H1 (cell line): ENCODE measurements at regions not wholly inside any gene's neighbourhood (a gene's known extent, or its start where the extent isn't known, plus 50 kb on each side); places are given as distances from the start of the nearest gene placed in this dataset.

Source experiments
- CTCF ChIA-PET: fragments of 300-600 bp; sonication (Branson Sonifier 250); formaldehyde crosslinking; loops from one replicate; lab custom pipeline; 2021; ENCODE audit not compliant: partially characterized antibody; lab: Charles Lee
- POLR2A ChIA-PET: fragments of 300-600 bp; sonication (Branson Sonifier 250); formaldehyde crosslinking; loops from one replicate; lab custom pipeline; 2021; ENCODE audit warnings: inconsistent platforms; ENCODE audit not compliant: partially characterized antibody; lab: Charles Lee
- DNase-seq, 2 experiments: peaks; one replicate each; pipeline versions ENCODE4 v3.0.0 to v3.0.0-alpha.2; 2010 to 2022; ENCODE audit warnings: low spot score in 2 of 2, low read depth in 1 of 2, mixed read lengths in 1 of 2
- FAIRE-seq: peaks from 2 replicates; lab custom pipeline; 2011; peaks lifted over from hg19 to GRCh38; lab: Jason Lieb, UNC
- H2AFZ ChIP-seq: 2 replicates; pipeline ENCODE4 v1.8.1; 2012; ENCODE audit warnings: low read length, inconsistent platforms
- H2AK5ac ChIP-seq: 2 replicates; pipeline ENCODE4 v1.6.1; 2013; ENCODE audit warnings: low read depth, low read length
- H2BK120ac ChIP-seq: replicated peaks from 2 replicates; pipeline ENCODE3; 2013; ENCODE audit warnings: low read depth, low read length, inconsistent platforms
- H2BK12ac ChIP-seq: 2 replicates; pipeline ENCODE4 v1.6.1; 2013; ENCODE audit warnings: low read depth, low read length
- H2BK15ac ChIP-seq: 2 replicates; pipeline ENCODE4 v1.6.1; 2013; ENCODE audit warnings: low read length
- H2BK20ac ChIP-seq: 2 replicates; pipeline ENCODE4 v1.6.1; 2013; ENCODE audit warnings: low read length
- H2BK5ac ChIP-seq: 2 replicates; pipeline ENCODE4 v1.6.1; 2013; ENCODE audit warnings: low read depth, low read length
- H3K14ac ChIP-seq: 2 replicates; pipeline ENCODE4 v1.6.1; 2013; ENCODE audit warnings: inconsistent platforms; ENCODE audit not compliant: insufficient read length
- H3K18ac ChIP-seq: 2 replicates; pipeline ENCODE4 v1.6.1; 2013; ENCODE audit warnings: low read length; ENCODE audit errors: extremely low read depth
- H3K23ac ChIP-seq: 2 replicates; pipeline ENCODE4 v1.6.1; 2013; ENCODE audit warnings: inconsistent platforms; ENCODE audit not compliant: insufficient read length
- H3K23me2 ChIP-seq: 2 replicates; pipeline ENCODE4 v1.6.1; 2013; ENCODE audit warnings: low read depth, low read length
- H3K27ac ChIP-seq: 2 replicates; pipeline ENCODE4 v1.6.1; 2011; ENCODE audit warnings: low read depth, low read length, inconsistent platforms
- H3K27me3 ChIP-seq, 4 experiments: replicated peaks in 1 of 4; 1 replicate in 1 of 4; 2 replicates in 3 of 4; pipeline versions ENCODE4 v1.6.1 to v1.8.1; 2011 to 2013; ENCODE audit warnings: low read length in 3 of 4, mild to moderate bottlenecking in 3 of 4, inconsistent platforms in 2 of 4, mixed read lengths in 2 of 4, moderate library complexity in 1 of 4; ENCODE audit not compliant: control insufficient read depth in 3 of 4, insufficient read depth in 3 of 4; ENCODE audit errors: extremely low read depth in 1 of 4
- H3K36me3 ChIP-seq, 4 experiments: 2 replicates each; pipeline versions ENCODE4 v1.6.1 to v1.8.1; 2011 to 2013; ENCODE audit warnings: mild to moderate bottlenecking in 4 of 4, low read length in 3 of 4, moderate library complexity in 2 of 4, control low read depth in 1 of 4, inconsistent platforms in 1 of 4; ENCODE audit not compliant: insufficient read depth in 4 of 4, control insufficient read depth in 2 of 4
- H3K4ac ChIP-seq: replicated peaks from 2 replicates; pipeline ENCODE3; 2013; ENCODE audit warnings: low read length, low read depth, mixed read lengths, inconsistent platforms; ENCODE audit not compliant: insufficient read length
- H3K4me1 ChIP-seq, 4 experiments: replicated peaks in 1 of 4; 1 replicate in 1 of 4; 2 replicates in 3 of 4; pipeline versions ENCODE4 v1.6.1 to v1.8.1; 2011 to 2013; ENCODE audit warnings: low read length in 3 of 4, inconsistent platforms in 2 of 4, mixed read lengths in 1 of 4; ENCODE audit not compliant: insufficient read depth in 4 of 4, control insufficient read depth in 3 of 4
- H3K4me2 ChIP-seq, 2 experiments: 2 replicates each; pipeline versions ENCODE4 v1.6.1 to v1.8.1; 2011 to 2013; ENCODE audit warnings: low read depth in 2 of 2, low read length in 2 of 2, control low read depth in 1 of 2, inconsistent platforms in 1 of 2, mild to moderate bottlenecking in 1 of 2; ENCODE audit not compliant: insufficient read depth in 1 of 2
- H3K4me3 ChIP-seq, 4 experiments: fragments of 200-600, 300-600 bp in 1 of 4; sonication (generic), shearing (Covaris generic), sonication (Bioruptor Twin) in 1 of 4; 2 replicates each; pipeline versions ENCODE4 v1.5.1 to v1.8.1; 2011 to 2016; ENCODE audit warnings: low read length in 4 of 4, low read depth in 3 of 4, control low read depth in 2 of 4, inconsistent platforms in 2 of 4, mild to moderate bottlenecking in 2 of 4, mixed read lengths in 1 of 4, moderate library complexity in 1 of 4; ENCODE audit not compliant: insufficient read depth in 2 of 4; ENCODE audit errors: extremely low read depth in 1 of 4
- H3K56ac ChIP-seq: replicated peaks from 2 replicates; pipeline ENCODE3; 2013; ENCODE audit warnings: low read depth, mild to moderate bottlenecking, mixed read lengths, low read length, inconsistent platforms; ENCODE audit not compliant: insufficient read length
- H3K79me1 ChIP-seq: 2 replicates; pipeline ENCODE4 v1.6.1; 2013; ENCODE audit warnings: low read depth, low read length, control low read depth
- H3K79me2 ChIP-seq, 2 experiments: 2 replicates each; pipeline versions ENCODE4 v1.6.1 to v1.8.1; 2012 to 2013; ENCODE audit warnings: low read length in 2 of 2, mild to moderate bottlenecking in 2 of 2, inconsistent platforms in 1 of 2; ENCODE audit not compliant: insufficient read depth in 2 of 2, control insufficient read depth in 1 of 2
- H3K9ac ChIP-seq, 4 experiments: replicated peaks in 1 of 4; 1 replicate in 1 of 4; 2 replicates in 3 of 4; pipeline versions ENCODE4 v1.6.1 to v1.8.1; 2011 to 2013; ENCODE audit warnings: low read depth in 3 of 4, low read length in 3 of 4, control low read depth in 2 of 4, mild to moderate bottlenecking in 2 of 4, moderate library complexity in 2 of 4, inconsistent platforms in 1 of 4; ENCODE audit errors: extremely low read depth in 1 of 4
- H3K9me3 ChIP-seq, 2 experiments: 2 replicates each; pipeline versions ENCODE4 v1.6.1 to v1.8.1; 2012 to 2013; ENCODE audit warnings: mild to moderate bottlenecking in 2 of 2, moderate library complexity in 2 of 2, control low read depth in 1 of 2, inconsistent platforms in 1 of 2, low read depth in 1 of 2, low read length in 1 of 2, mixed read lengths in 1 of 2; ENCODE audit not compliant: insufficient read depth in 2 of 2
- H4K20me1 ChIP-seq, 2 experiments: replicated peaks in 1 of 2; 2 replicates each; pipeline versions ENCODE3 to v1.8.1; 2011 to 2013; ENCODE audit warnings: inconsistent platforms in 2 of 2, low read length in 2 of 2, mild to moderate bottlenecking in 1 of 2; ENCODE audit not compliant: insufficient read depth in 2 of 2, control insufficient read depth in 1 of 2
- H4K5ac ChIP-seq: 2 replicates; pipeline ENCODE4 v1.6.1; 2013; ENCODE audit warnings: low read length, low read depth, mixed read lengths, inconsistent platforms; ENCODE audit not compliant: insufficient read length
- H4K8ac ChIP-seq: 2 replicates; pipeline ENCODE4 v1.8.0; 2013; ENCODE audit warnings: mild to moderate bottlenecking, moderate library complexity, low read length, inconsistent platforms; ENCODE audit not compliant: insufficient read depth; ENCODE audit errors: extremely low read depth
- H4K91ac ChIP-seq: replicated peaks from 2 replicates; pipeline ENCODE3; 2013; ENCODE audit warnings: low read length, mixed read lengths, inconsistent platforms; ENCODE audit not compliant: insufficient read length
- ATF2 ChIP-seq: IDR thresholded peaks from 2 replicates; pipeline ENCODE4 v1.6.1; 2012; ENCODE audit warnings: low read length, inconsistent platforms
- FOSL1 ChIP-seq: IDR thresholded peaks from 2 replicates; pipeline ENCODE4 v1.6.1; 2011; ENCODE audit warnings: mild to moderate bottlenecking, low read depth, low read length, moderate library complexity; ENCODE audit not compliant: insufficient read depth
- KDM5A ChIP-seq: fragments of 200-600 bp; IDR thresholded peaks from 2 replicates; pipeline ENCODE4 v1.7.1; 2012; ENCODE audit warnings: mild to moderate bottlenecking, low read length, inconsistent platforms, mixed read lengths
- NANOG ChIP-seq: IDR thresholded peaks from 2 replicates; pipeline ENCODE4 v1.6.1; 2011; ENCODE audit warnings: low read length, low read depth, mild to moderate bottlenecking, inconsistent platforms; ENCODE audit not compliant: insufficient read depth, poor library complexity, severe bottlenecking
- POU5F1 ChIP-seq: IDR thresholded peaks from 2 replicates; pipeline ENCODE4 v1.6.1; 2011; ENCODE audit warnings: low read depth, mild to moderate bottlenecking, low read length, moderate library complexity
- SP1 ChIP-seq: IDR thresholded peaks from 2 replicates; pipeline ENCODE4 v1.6.1; 2011; ENCODE audit warnings: low read depth, low read length
- WGBS, 2 experiments: shearing (Covaris generic) in 1 of 2; methylation state at CpG; one replicate each; pipeline versions ENCODE4 v1.1.6 to v1.1.7; 2013 to 2015; ENCODE audit warnings: low lambda C conversion rate in 2 of 2, mixed read lengths in 2 of 2, inconsistent platforms in 1 of 2, low coverage in 1 of 2, missing lambda C conversion rate in 1 of 2; ENCODE audit not compliant: insufficient replicate concordance in 2 of 2, insufficient coverage in 1 of 2, insufficient read length in 1 of 2; ENCODE audit errors: extremely low coverage in 1 of 2, missing lambda C conversion rate in 1 of 2; 5-methylcytosine and 5-hydroxymethylcytosine counted together

GRCh38 chrX:36443007-36443406 is 523.5 kb downstream of the CFAP47 start:
- Histone ChIP-seq H2BK15ac (no peak overlapping the region), H2BK5ac (no peak overlapping the region), H3K27ac (no peak overlapping the region), H3K23ac (no peak overlapping the region), H2BK120ac (no peak overlapping the region), H3K27me3 (no peaks in the 10 kb centered on the region), H2BK20ac (no peak overlapping the region), H3K23me2 (no peaks in the 10 kb centered on the region), H3K4ac (no peak overlapping the region), H3K9ac (no peak overlapping the region), H3K9me3 (no peaks in the 10 kb centered on the region), H4K8ac (no peak overlapping the region), H3K4me3 (no peak overlapping the region), H3K4me1 (no peaks in the 10 kb centered on the region), H3K79me2 (no peaks in the 10 kb centered on the region), H3K79me1 (no peaks in the 10 kb centered on the region), H2AK5ac (no peak overlapping the region), H2BK12ac (no peak overlapping the region), H3K4me2 (no peak overlapping the region), H3K36me3 (no peaks in the 10 kb centered on the region), H3K56ac (no peak overlapping the region), H3K14ac (no peak overlapping the region), H3K18ac (no peak overlapping the region), H4K5ac (no peak overlapping the region), H4K91ac (no peak overlapping the region), H4K20me1 (no peaks in the 10 kb centered on the region), H2AFZ (no peak overlapping the region)
- FAIRE-seq: no peak
- no peak for DNase-seq
- WGBS, 2 experiments: 82% methylated on average over 1 of the region's 3 CpGs; no CpG with 5 or more reads in 1 of the 2 experiments
- ChIA-PET CTCF (no interaction called here), POLR2A (no interaction called here)
- TF ChIP-seq SP1: no peak
- no peak for TF ChIP-seq ATF2
- no peak for TF ChIP-seq POU5F1
- TF ChIP-seq NANOG: no peak
- no peak for TF ChIP-seq FOSL1
- TF ChIP-seq KDM5A: no peak
